ENCODE measurements at regions not wholly inside any gene's neighbourhood (a gene's known extent, or its start where the extent isn't known, plus 50 kb on each side); places are given as distances from the start of the nearest gene placed in this dataset.

GRCh38 chr14:65261946-65262345 is 150.6 kb upstream of the FUT8 start:
- H3K27ac Mint-ChIP-seq = no peak overlapping the region

More at GRCh38 chr14:65261946-65262345, 150.6 kb upstream of the FUT8 start:
- TF ChIP-seq EZH2 (IDR thresholded peaks at IDR 0.05; ENCODE audit: low read depth, unreplicated experiment) = no peak
- no peak for TF ChIP-seq POLR2AphosphoS5 (IDR thresholded peaks at IDR 0.05; ENCODE audit: low read depth)
- no peak for TF ChIP-seq ZNF114 (CRISPR knock-in tag; IDR thresholded peaks at IDR 0.05)
- TF ChIP-seq STAT1 (IDR thresholded peaks at IDR 0.05; ENCODE audit: unreplicated experiment) = no peak
- no peak for TF ChIP-seq CTCF (conservative IDR thresholded peaks at IDR 0.05; ENCODE audit: low read depth in 2 of 2)
- TF ChIP-seq NANOG (IDR thresholded peaks at IDR 0.05; ENCODE audit: borderline replicate concordance) = no peak
- TF ChIP-seq ETS1 (IDR thresholded peaks at IDR 0.05) = no peak
- TF ChIP-seq ZNF331 (CRISPR knock-in tag; IDR thresholded peaks at IDR 0.05; ENCODE audit: low read depth) = no peak
- TF ChIP-seq JUNB (IDR thresholded peaks at IDR 0.05; ENCODE audit: unreplicated experiment) = no peak
- TF ChIP-seq, protein P1, sequence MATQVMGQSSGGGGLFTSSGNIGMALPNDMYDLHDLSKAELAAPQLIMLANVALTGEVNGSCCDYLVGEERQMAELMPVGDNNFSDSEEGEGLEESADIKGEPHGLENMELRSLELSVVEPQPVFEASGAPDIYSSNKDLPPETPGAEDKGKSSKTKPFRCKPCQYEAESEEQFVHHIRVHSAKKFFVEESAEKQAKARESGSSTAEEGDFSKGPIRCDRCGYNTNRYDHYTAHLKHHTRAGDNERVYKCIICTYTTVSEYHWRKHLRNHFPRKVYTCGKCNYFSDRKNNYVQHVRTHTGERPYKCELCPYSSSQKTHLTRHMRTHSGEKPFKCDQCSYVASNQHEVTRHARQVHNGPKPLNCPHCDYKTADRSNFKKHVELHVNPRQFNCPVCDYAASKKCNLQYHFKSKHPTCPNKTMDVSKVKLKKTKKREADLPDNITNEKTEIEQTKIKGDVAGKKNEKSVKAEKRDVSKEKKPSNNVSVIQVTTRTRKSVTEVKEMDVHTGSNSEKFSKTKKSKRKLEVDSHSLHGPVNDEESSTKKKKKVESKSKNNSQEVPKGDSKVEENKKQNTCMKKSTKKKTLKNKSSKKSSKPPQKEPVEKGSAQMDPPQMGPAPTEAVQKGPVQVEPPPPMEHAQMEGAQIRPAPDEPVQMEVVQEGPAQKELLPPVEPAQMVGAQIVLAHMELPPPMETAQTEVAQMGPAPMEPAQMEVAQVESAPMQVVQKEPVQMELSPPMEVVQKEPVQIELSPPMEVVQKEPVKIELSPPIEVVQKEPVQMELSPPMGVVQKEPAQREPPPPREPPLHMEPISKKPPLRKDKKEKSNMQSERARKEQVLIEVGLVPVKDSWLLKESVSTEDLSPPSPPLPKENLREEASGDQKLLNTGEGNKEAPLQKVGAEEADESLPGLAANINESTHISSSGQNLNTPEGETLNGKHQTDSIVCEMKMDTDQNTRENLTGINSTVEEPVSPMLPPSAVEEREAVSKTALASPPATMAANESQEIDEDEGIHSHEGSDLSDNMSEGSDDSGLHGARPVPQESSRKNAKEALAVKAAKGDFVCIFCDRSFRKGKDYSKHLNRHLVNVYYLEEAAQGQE (IDR thresholded peaks at IDR 0.05; ENCODE audit: unreplicated experiment) = no peak
- TF ChIP-seq EZH2phosphoT487 (IDR thresholded peaks at IDR 0.05; ENCODE audit: unreplicated experiment) = no peak
- no peak for TF ChIP-seq CREB1 (CRISPR knock-in tag; IDR thresholded peaks at IDR 0.05; ENCODE audit: low read depth)
- TF ChIP-seq, protein P2, sequence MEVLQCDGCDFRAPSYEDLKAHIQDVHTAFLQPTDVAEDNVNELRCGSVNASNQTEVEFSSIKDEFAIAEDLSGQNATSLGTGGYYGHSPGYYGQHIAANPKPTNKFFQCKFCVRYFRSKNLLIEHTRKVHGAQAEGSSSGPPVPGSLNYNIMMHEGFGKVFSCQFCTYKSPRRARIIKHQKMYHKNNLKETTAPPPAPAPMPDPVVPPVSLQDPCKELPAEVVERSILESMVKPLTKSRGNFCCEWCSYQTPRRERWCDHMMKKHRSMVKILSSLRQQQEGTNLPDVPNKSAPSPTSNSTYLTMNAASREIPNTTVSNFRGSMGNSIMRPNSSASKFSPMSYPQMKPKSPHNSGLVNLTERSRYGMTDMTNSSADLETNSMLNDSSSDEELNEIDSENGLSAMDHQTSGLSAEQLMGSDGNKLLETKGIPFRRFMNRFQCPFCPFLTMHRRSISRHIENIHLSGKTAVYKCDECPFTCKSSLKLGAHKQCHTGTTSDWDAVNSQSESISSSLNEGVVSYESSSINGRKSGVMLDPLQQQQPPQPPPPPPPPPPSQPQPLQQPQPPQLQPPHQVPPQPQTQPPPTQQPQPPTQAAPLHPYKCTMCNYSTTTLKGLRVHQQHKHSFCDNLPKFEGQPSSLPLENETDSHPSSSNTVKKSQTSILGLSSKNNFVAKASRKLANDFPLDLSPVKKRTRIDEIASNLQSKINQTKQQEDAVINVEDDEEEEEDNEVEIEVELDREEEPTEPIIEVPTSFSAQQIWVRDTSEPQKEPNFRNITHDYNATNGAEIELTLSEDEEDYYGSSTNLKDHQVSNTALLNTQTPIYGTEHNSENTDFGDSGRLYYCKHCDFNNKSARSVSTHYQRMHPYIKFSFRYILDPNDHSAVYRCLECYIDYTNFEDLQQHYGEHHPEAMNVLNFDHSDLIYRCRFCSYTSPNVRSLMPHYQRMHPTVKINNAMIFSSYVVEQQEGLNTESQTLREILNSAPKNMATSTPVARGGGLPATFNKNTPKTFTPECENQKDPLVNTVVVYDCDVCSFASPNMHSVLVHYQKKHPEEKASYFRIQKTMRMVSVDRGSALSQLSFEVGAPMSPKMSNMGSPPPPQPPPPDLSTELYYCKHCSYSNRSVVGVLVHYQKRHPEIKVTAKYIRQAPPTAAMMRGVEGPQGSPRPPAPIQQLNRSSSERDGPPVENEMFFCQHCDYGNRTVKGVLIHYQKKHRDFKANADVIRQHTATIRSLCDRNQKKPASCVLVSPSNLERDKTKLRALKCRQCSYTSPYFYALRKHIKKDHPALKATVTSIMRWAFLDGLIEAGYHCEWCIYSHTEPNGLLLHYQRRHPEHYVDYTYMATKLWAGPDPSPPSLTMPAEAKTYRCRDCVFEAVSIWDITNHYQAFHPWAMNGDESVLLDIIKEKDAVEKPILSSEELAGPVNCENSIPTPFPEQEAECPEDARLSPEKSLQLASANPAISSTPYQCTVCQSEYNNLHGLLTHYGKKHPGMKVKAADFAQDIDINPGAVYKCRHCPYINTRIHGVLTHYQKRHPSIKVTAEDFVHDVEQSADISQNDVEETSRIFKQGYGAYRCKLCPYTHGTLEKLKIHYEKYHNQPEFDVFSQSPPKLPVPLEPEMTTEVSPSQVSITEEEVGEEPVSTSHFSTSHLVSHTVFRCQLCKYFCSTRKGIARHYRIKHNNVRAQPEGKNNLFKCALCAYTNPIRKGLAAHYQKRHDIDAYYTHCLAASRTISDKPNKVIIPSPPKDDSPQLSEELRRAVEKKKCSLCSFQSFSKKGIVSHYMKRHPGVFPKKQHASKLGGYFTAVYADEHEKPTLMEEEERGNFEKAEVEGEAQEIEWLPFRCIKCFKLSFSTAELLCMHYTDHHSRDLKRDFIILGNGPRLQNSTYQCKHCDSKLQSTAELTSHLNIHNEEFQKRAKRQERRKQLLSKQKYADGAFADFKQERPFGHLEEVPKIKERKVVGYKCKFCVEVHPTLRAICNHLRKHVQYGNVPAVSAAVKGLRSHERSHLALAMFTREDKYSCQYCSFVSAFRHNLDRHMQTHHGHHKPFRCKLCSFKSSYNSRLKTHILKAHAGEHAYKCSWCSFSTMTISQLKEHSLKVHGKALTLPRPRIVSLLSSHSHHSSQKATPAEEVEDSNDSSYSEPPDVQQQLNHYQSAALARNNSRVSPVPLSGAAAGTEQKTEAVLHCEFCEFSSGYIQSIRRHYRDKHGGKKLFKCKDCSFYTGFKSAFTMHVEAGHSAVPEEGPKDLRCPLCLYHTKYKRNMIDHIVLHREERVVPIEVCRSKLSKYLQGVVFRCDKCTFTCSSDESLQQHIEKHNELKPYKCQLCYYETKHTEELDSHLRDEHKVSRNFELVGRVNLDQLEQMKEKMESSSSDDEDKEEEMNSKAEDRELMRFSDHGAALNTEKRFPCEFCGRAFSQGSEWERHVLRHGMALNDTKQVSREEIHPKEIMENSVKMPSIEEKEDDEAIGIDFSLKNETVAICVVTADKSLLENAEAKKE (CRISPR knock-in tag; IDR thresholded peaks at IDR 0.05) = no peak
- Histone ChIP-seq H3K79me2 (replicated peaks; ENCODE audit: insufficient read depth) (no peaks in the 10 kb centered on the region), H3K36me3 (ENCODE audit: insufficient read depth) (no peaks in the 10 kb centered on the region), H3K27ac (ENCODE audit: low read depth) (no peak overlapping the region), H3K4me2 (no peak overlapping the region), H3F3A (replicated peaks; ENCODE audit: low read depth) (no peaks in the 10 kb centered on the region), H4K20me1 (replicated peaks; ENCODE audit: insufficient read depth) (no peaks in the 10 kb centered on the region), H3K9me2 (ENCODE audit: insufficient read depth) (0 out of 2 replicates have a peak, but pooled peaks cover 4% of the 10 kb centered on the region), H3K4me1 (ENCODE audit: insufficient read depth) (no peaks in the 10 kb centered on the region), H3K4me3 (no peak overlapping the region), H3K27me3 (ENCODE audit: insufficient read depth) (no peaks in the 10 kb centered on the region), H2AFZ (no peak overlapping the region)
- Mint-ChIP-seq H3K4me3 (no peak overlapping the region), H3K9me3 (peaks cover 6% of the 10 kb centered on the region; the same call in 1 of the 3 replicates), H3K4me1 (peaks cover 3% of the 10 kb centered on the region; the same call in 1 of the 3 replicates), H3K27me3 (ENCODE audit: insufficient read depth, low read depth, poor library complexity) (peaks cover 2% of the 10 kb centered on the region), H3K36me3 (ENCODE audit: low read depth) (peaks cover 6% of the 10 kb centered on the region; the same call in 2 of the 3 replicates)
- DNase-seq (ENCODE audit: low spot score) (no peak), ATAC-seq (no peak)

All from GM23338 (cell line).